LoVo (cell line): ENCODE measurements at regions not wholly inside any gene's neighbourhood (a gene's known extent, or its start where the extent isn't known, plus 50 kb on each side); places are given as distances from the start of the nearest gene placed in this dataset.
"Not testable (repeated sequence)": the region's sequence is repeated elsewhere in the genome, so short reads cannot be mapped to it uniquely, and the experiment has no call there.

Experiments used
- DNase-seq: peaks from one replicate; pipeline ENCODE4 v3.0.0-alpha.2; 2016; ENCODE audit warnings: low spot score

GRCh38 chr5:124796495-124796894, 50.1 kb upstream of the ZNF608 start:
- no peak for DNase-seq

DNA sequence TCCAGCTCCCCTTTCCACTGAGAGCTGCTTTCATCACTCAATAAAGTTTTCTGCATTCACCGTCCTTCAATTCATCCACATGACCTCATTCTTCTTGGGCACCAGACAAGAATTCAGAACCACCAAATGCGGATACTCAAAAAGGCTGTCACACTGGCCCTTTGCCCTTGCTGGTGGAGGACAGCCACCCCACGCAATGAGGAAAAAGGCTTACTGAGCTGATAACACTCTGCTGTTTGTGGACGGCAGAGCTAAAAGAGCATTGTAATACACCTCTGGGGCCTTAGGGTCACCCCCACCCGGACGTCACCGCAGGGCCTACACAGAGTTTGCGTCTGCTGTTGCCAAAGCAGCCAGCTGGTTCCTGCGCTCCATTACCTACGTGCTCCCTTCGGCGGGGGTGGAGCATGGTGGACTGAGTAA, 51.2 kb upstream of the ZNF608 start:
- no peak for DNase-seq

DNA sequence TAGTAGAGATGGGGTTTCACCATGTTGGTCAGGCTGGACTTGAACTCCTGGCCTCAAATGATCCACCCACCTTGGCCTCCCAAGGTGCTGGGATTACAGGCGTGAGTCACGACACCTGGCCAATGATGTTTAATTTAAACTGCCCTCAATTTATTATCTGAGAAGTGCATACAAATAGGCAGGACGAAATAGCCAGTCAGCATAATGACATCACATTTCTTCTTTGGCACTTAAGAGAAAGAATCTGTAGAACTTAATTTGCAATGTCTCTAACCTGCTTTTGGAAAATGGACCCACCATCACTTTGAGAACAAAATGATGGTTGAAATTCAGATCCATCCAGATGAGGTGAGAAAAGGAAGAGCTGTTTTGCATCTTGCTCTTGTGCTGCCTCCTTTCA, 52.5 kb upstream of the ZNF608 start:
- no peak for DNase-seq

DNA sequence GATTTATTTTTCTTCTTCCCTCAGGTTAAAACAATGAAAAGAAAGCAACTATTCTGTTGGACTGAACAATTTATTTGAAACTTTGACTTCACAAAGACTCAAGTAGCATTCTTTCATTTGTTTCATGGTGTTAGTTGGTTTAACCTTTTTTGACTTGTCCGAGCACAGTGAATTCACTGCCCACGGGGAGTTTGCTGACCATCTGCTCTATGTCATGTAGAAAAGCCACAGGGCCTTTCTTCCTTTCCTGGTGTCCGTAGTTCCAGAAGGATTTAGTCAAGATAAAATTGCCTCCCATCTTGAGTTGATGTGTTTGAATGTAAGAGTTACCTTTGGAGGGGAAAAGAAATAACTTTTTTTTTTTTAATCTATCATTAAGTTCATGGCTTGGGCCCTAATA, 55.1 kb upstream of the ZNF608 start:
- DNase-seq: no peak

- no peak for DNase-seq
Measured at GRCh38 chr5:124803617-124804323, 57.3 kb upstream of the ZNF608 start.

DNA sequence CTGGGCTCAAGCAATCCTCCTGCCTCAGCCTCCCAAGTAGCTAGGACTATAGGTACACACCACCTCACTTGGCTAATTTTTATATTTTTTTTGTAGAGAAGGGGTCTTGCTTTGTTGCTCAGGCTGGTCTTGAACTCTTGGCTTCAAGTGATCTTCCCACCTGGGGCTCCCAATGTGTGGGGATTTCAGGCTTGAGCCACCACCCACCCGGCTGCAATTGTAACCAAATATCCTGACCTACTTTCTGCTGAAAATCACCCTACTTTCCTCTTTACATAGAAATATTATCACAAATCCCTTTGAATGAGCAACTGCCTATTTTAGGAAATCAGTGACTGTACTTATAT, 59.6 kb upstream of the ZNF608 start:
- DNase-seq: no peak

- DNase-seq: peak; percentile 20
Measured at GRCh38 chr5:124806373-124807077, 60.1 kb upstream of the ZNF608 start.

DNA sequence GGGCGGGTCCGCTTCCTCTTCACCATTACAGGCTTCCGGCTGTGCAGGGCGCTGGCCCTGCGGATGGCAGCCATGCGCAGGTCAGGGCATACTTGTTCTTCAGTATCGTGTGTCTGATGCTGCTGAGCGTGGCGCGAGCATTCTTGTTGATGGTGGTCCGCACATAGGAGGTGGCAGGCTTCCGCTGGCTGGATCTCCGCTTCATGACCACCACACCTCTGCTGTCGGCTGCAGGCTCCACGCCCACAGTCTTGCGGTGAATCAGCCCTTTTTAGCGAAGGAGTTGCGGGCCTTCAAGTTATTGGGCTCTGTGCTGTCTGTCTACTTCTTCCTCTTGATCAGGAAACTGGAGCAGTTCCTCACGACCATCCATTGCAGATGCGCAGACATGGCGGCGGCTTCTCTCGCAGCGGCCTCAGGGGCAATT, 62.4 kb upstream of the ZNF608 start:
- no peak for DNase-seq

GRCh38 chr5:124810396-124811006, 64.1 kb upstream of the ZNF608 start:
- no peak for DNase-seq

DNA sequence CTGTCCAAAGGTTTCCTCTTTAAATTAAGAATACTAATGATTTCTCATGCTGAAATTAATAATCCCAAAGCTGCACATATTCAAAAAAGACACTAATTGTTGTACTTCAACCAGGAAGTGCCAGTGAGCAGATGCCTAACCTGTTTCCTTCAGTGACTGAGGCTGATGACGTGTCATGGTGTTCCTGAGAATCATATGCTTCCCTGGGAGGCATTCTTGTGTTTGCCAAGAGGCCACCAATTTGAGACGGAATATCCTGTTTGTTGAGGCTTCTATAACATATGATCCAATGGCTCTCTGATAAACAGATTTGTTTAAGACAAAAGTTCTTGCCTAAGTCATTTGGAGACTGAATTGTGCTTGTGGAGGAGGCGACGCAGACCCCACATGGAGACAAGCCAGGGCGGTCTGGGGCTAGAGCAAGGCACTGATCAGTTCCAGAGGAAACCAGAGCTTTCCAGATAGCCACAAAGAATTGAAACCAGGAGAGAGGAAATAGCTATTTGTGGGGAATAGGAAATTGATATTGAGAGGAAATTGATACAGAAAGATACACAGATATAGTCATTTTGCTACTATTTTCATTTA, 66.4 kb upstream of the ZNF608 start:
- no peak for DNase-seq

DNA sequence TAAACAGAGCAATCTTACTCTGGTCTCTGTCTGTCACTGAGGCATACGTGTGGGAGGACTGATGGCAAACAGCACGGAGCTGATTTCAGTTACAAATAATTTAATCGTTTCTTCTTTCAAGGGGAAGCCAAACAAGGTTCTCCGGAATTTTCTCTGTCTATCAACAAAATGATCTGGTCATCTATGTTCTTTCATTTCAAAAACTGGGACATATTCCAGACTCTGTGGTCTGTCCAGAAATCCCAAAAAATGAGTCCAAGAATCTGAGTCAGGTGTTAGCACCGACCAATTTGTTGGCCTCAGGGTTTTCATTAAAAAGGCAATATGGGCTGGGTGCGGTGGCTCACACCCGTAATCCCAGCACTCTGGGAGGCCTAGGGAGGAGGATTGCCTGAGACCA, 69.9 kb upstream of the ZNF608 start:
- DNase-seq: no peak

GRCh38 chr5:124819201-124819600, 72.8 kb upstream of the ZNF608 start:
- DNase-seq: no peak

DNA sequence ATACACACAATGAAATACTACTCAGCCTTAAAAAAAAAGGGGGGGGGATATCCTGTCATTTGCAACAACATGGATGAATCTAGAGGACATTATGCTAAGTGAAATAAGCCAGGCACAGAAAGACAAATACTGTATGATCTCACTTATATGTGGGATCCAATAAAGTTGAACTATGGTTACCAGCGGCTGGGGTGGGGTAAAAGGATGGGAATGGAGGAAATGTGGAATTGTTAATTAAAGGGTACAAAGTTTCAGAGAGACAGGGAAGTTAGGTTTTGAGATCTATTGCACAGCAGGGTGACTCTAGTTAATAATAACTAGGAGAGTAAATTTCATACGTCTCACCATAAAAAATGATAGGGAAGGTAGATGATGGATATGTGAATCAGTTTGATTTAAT, 76.2 kb upstream of the ZNF608 start:
- no peak for DNase-seq

DNA sequence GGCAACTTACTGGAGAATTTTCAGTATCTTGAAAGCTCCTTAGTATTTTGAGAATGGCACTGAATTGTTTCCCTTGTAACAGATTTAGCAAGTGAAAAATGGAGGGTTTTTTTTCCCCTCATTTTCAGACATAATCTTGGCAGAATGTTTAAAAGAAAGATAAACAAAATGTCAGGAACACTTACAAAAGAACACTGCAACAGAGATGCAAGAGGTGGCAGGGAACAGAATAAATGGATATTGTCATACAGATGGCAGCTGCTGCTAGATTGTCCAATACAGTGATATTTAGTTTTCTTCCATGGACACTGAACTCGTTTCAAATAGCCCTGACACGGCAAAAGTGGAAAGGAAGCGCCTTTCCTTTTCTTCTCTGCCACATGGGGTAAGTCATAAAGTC, 76.9 kb upstream of the ZNF608 start:
- no peak for DNase-seq

GRCh38 chr5:124824637-124825158, 78.3 kb upstream of the ZNF608 start:
- peak; percentile 43 for DNase-seq

DNA sequence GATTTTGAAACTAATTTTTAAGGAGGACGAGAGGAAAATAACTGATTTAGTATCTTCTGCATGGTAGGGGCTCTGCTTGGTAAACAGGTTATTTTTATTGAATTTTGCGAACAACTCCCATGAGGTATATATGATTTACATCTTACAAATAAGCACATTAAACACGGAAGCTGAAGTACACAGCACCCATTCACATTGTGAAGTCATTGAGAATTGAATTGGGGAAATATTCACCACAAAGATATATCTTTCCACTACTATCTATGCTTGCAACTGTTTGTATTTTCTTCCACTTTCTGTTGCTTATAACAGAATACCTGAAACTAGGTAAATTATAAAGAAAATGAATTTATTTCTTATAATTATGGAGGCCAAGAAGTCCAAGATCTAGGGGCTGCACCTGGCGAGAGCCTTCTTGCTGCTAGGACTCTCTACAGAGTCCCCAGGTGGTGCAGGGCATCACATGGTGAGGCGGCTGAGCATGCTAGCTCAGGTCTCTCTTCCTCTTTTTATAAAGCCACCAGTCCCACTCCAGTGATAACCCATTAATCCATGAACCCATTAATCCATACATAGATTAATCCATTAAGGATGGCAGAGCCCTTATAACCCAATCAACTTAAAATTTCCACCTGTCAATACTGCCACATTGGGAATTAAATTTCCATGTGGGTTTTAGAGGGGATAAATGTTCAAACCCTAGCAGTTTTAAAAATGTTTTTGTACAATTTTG, 79.0 kb upstream of the ZNF608 start:
- DNase-seq: no peak

DNA sequence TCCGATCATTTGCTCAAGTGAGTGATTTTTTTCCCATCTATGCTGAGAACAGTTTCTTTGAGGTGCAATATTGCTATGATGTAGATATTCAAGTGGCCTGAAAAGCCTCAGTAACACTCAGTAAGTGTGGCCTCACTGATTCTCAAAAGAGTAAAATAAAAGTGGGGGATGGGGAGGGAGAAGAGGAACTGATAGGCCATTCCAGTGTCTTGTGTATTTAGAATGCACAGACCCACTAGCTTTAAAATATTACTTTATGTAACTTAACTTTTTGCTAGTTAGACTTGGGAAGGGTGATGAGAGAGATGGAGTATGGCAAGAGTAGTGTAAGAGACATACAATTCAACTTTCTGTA, 79.5 kb upstream of the ZNF608 start:
- DNase-seq: no peak

DNA sequence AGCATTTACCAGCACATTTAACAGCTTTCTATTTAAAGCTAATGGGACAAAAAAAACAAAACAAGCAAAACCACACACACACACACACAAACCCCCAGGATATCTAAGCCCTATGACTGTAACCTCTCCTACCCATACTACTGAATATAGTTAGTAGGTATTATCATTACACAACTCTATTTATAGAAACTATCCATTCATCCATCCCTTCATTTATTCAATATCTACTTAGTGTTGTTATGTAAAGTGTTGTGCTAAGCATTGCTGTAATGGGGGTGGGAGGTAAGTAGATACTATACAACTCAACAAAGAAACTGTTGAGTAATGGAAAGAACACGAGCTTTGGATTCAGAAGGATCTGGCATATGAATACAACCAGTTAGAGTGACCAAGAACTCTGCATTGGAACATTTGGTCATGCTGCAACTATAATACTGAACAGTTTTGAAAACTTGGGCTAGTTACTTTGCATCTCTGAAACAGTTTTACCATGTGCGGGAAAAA, 82.3 kb upstream of the ZNF608 start:
- no peak for DNase-seq

DNA sequence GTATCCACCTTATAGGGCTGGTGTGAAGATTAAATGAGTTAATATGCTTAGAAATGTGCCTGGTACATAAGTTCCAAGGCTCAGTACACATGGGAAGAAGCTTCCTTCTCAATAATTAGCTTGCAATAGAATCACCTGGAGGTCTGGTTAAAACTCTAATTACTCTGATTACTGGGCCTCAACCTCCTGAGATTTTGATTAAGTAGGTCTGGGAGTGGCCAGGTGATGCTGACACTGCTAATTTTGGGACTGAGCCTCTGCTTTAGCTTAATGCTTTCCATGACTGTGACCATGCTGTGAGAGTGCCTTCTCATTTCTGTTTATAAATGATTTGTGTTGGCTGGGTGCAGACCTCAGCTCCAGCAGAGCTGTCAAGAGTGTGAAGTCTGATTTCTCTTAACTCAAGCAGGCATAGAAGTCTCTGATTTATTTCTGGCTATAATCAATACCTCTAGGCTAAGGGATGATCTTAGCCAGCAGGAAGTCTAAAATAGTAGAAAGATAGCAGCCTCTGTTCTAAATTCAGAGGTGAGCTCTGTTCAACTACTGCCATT, 85.3 kb upstream of the ZNF608 start:
- no peak for DNase-seq

DNA sequence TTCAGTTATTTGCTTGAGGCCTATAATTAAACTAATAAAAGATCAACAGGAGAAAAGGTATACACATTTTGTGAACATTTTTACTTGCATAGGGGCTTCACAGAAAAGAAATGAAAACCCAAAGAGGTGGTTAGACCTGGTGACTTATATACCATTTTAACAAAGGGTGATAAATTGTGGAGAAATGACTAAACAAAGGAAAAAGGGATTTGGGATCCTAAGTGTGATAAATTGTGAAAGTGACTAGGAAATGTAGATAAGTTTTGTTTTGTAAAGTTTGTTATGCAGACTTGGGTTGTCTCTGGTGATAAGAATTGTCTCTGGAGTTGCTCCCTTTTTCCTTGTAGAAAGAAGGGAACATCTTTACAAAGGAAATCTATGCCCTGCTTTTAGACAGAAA, 86.1 kb upstream of the ZNF608 start:
- DNase-seq: no peak

DNA sequence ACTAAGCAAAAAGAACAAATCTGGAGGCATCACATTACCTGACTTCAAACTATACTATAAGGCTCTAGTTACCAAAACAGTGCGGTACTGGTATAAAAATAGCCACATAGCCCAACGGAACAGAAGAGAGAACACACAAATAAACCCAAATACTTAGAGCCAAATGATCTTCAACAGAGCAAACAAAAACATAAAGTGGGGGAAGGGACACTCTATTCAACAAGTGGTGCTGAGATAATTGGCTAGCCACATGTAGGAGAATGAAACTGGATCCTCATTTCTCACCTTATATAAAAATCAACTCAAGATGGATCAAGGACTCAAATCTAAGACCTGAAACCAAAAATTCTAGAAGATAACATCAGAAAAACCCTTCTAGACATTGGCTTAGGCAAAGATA, 89.9 kb upstream of the ZNF608 start:
- DNase-seq: not testable (repeated sequence)
